ENCODE measurements at regions not wholly inside any gene's neighbourhood (a gene's known extent, or its start where the extent isn't known, plus 50 kb on each side); places are given as distances from the start of the nearest gene placed in this dataset.

GRCh38 chr5:1704266-1704665 is 95.4 kb downstream of the MRPL36 start:
- intact Hi-C loops (cut with micrococcal nuclease; ENCODE audit: unreplicated experiment) (no loop called here), in situ Hi-C loops (cut with HindIII; ENCODE audit: extremely low pct_ligation_motif_present, low pct_unique_long_range_greater_than_20kb) (no loop called here)
- Histone ChIP-seq H3K79me2 (ENCODE audit: insufficient read depth, low read length) (no peaks in the 10 kb centered on the region), H3K4me3 (replicated peaks in 1 of 3; ENCODE audit: insufficient read depth in 1 of 3, low read depth in 2 of 3, low read length in 3 of 3) (no peak overlapping the region), H3K4me2 (ENCODE audit: low read depth, low read length) (no peak overlapping the region), H2AFZ (ENCODE audit: low read length) (no peak overlapping the region), H3K27me3 (ENCODE audit: control insufficient read depth in 1 of 2, insufficient read depth in 2 of 2, low read length in 2 of 2) (peaks cover 11 to 79% of the 10 kb centered on the region in 2 experiments), H3K9me3 (ENCODE audit: low read length) (no peaks in the 10 kb centered on the region), H4K20me1 (ENCODE audit: insufficient read depth, low read length) (no peaks in the 10 kb centered on the region), H3K27ac (ENCODE audit: extremely low read length, insufficient read depth, low read length) (no peak overlapping the region), H3K4me1 (ENCODE audit: insufficient read depth, low read length) (no peaks in the 10 kb centered on the region), H3K9ac (ENCODE audit: insufficient read depth, low read depth, low read length) (no peak overlapping the region), H3K36me3 (replicated peaks in 1 of 2; ENCODE audit: control insufficient read depth in 1 of 2, insufficient read depth in 2 of 2, low read length in 2 of 2) (no peaks in the 10 kb centered on the region)
- BruUV-seq (replicated peaks) = no TSS peak
- CTCF ChIA-PET (ENCODE audit: low intra/inter-chr PET ratio, low total read pairs) = no interaction called here
- no peak for ATAC-seq
- POLR2A ChIA-PET = no interaction called here
- 0% methylated on average over 2 of the region's 13 CpGs for WGBS (ENCODE audit: low lambda C conversion rate)
- no peak for FAIRE-seq
- no peak for DNase-seq (ENCODE audit: low spot score)
- TF ChIP-seq ZNF225 (CRISPR knock-in tag; IDR thresholded peaks at IDR 0.05) (no peak), ZNF670 (CRISPR knock-in tag; IDR thresholded peaks at IDR 0.05; ENCODE audit: borderline replicate concordance) (no peak), ARID5B (CRISPR knock-in tag; IDR thresholded peaks at IDR 0.05) (no peak), ZNF878 (CRISPR knock-in tag; IDR thresholded peaks at IDR 0.05) (no peak), KDM5B (CRISPR knock-in tag; IDR thresholded peaks at IDR 0.05; ENCODE audit: borderline replicate concordance) (no peak), MYC (CRISPR knock-in tag; IDR thresholded peaks at IDR 0.05; ENCODE audit: borderline replicate concordance) (no peak), SIX4 (CRISPR knock-in tag; IDR thresholded peaks at IDR 0.05) (no peak), ZBTB7B (CRISPR knock-in tag; IDR thresholded peaks at IDR 0.05) (no peak), ZNF343 (CRISPR knock-in tag; IDR thresholded peaks at IDR 0.05) (no peak), ZNF232 (CRISPR knock-in tag; IDR thresholded peaks at IDR 0.05; ENCODE audit: borderline replicate concordance) (no peak), RARA (CRISPR knock-in tag; IDR thresholded peaks at IDR 0.05) (no peak), NCOA2 (CRISPR knock-in tag; IDR thresholded peaks at IDR 0.05) (no peak), CHCHD3 (CRISPR knock-in tag; IDR thresholded peaks at IDR 0.05) (no peak), RFX1 (IDR thresholded peaks at IDR 0.05) (no peak), CHD4 (IDR thresholded peaks at IDR 0.05; ENCODE audit: borderline replicate concordance, low read length) (no peak)
- TF ChIP-seq, protein P1, sequence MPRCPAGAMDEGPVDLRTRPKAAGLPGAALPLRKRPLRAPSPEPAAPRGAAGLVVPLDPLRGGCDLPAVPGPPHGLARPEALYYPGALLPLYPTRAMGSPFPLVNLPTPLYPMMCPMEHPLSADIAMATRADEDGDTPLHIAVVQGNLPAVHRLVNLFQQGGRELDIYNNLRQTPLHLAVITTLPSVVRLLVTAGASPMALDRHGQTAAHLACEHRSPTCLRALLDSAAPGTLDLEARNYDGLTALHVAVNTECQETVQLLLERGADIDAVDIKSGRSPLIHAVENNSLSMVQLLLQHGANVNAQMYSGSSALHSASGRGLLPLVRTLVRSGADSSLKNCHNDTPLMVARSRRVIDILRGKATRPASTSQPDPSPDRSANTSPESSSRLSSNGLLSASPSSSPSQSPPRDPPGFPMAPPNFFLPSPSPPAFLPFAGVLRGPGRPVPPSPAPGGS (CRISPR knock-in tag; IDR thresholded peaks at IDR 0.05) = no peak
- TF ChIP-seq, protein P2, sequence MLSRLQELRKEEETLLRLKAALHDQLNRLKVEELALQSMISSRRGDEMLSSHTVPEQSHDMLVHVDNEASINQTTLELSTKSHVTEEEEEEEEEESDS (CRISPR knock-in tag; IDR thresholded peaks at IDR 0.05; ENCODE audit: borderline replicate concordance) = no peak
- TF ChIP-seq, protein P3, sequence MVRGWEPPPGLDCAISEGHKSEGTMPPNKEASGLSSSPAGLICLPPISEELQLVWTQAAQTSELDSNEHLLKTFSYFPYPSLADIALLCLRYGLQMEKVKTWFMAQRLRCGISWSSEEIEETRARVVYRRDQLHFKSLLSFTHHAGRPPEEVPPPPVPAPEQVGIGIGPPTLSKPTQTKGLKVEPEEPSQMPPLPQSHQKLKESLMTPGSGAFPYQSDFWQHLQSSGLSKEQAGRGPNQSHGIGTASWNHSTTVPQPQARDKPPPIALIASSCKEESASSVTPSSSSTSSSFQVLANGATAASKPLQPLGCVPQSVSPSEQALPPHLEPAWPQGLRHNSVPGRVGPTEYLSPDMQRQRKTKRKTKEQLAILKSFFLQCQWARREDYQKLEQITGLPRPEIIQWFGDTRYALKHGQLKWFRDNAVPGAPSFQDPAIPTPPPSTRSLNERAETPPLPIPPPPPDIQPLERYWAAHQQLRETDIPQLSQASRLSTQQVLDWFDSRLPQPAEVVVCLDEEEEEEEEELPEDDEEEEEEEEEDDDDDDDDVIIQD (CRISPR knock-in tag; IDR thresholded peaks at IDR 0.05; ENCODE audit: low read depth) = no peak
- TF ChIP-seq, protein P4, sequence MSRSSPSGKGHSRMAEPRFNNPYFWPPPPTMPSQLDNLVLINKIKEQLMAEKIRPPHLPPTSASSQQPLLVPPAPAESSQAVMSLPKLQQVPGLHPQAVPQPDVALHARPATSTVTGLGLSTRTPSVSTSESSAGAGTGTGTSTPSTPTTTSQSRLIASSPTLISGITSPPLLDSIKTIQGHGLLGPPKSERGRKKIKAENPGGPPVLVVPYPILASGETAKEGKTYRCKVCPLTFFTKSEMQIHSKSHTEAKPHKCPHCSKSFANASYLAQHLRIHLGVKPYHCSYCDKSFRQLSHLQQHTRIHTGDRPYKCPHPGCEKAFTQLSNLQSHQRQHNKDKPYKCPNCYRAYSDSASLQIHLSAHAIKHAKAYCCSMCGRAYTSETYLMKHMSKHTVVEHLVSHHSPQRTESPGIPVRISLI (CRISPR knock-in tag; IDR thresholded peaks at IDR 0.05; ENCODE audit: borderline replicate concordance) = no peak

Measured in HepG2 (cell line).